Activated naive CD8-positive, alpha-beta T cell treated with anti-CD3 and anti-CD28 coated beads for 36 hours (primary cell): ENCODE measurements at regions not wholly inside any gene's neighbourhood (a gene's known extent, or its start where the extent isn't known, plus 50 kb on each side); places are given as distances from the start of the nearest gene placed in this dataset.

ENCODE experiments used
- DNase-seq: peaks from one replicate; pipeline ENCODE4 v3.0.0; 2021
- H3K27ac Mint-ChIP-seq: one replicate; pipeline ENCODE4 v1.8.0; 2022; ENCODE audit warnings: mild to moderate bottlenecking, moderate library complexity, mixed read lengths
- H3K27me3 Mint-ChIP-seq: one replicate; pipeline ENCODE4 v1.8.0; 2022; ENCODE audit warnings: mild to moderate bottlenecking, mixed read lengths
- H3K36me3 Mint-ChIP-seq: one replicate; pipeline ENCODE4 v1.8.0; 2021; ENCODE audit warnings: mild to moderate bottlenecking, mixed read lengths
- H3K4me1 Mint-ChIP-seq: one replicate; pipeline ENCODE4 v1.8.0; 2021; ENCODE audit warnings: mixed read lengths
- H3K4me3 Mint-ChIP-seq: one replicate; pipeline ENCODE4 v1.8.0; 2022; ENCODE audit warnings: mild to moderate bottlenecking, moderate library complexity, mixed read lengths
- H3K9me3 Mint-ChIP-seq: one replicate; pipeline ENCODE4 v1.8.0; 2022; ENCODE audit warnings: mixed read lengths

GRCh38 chr6:120108061-120108795 lies 758.7 kb upstream of the MAN1A1 start:
- Mint-ChIP-seq H3K36me3 (no peaks in the 10 kb centered on the region), H3K4me3 (no peak overlapping the region), H3K27ac (no peak overlapping the region), H3K4me1 (no peaks in the 10 kb centered on the region), H3K9me3 (peaks cover 2% of the 10 kb centered on the region), H3K27me3 (no peaks in the 10 kb centered on the region)
- DNase-seq, result no peak

GRCh38 chr6:120103618-120104017 lies 754.1 kb upstream of the MAN1A1 start:
- Mint-ChIP-seq H3K9me3 (no peaks in the 10 kb centered on the region), H3K27me3 (no peaks in the 10 kb centered on the region), H3K4me1 (no peaks in the 10 kb centered on the region), H3K27ac (no peak overlapping the region), H3K4me3 (no peak overlapping the region), H3K36me3 (no peaks in the 10 kb centered on the region)
- DNase-seq, result no peak

GRCh38 chr6:120096696-120097260 lies 747.2 kb upstream of the MAN1A1 start:
- Mint-ChIP-seq H3K4me3 (no peak overlapping the region), H3K36me3 (no peaks in the 10 kb centered on the region), H3K27me3 (no peaks in the 10 kb centered on the region), H3K27ac (no peak overlapping the region), H3K9me3 (no peaks in the 10 kb centered on the region), H3K4me1 (no peaks in the 10 kb centered on the region)
- DNase-seq, result no peak

GRCh38 chr6:120083186-120083585 lies 733.6 kb upstream of the MAN1A1 start:
- no peaks in the 10 kb centered on the region for H3K36me3 Mint-ChIP-seq
- H3K27ac Mint-ChIP-seq, result no peak overlapping the region
- no peaks in the 10 kb centered on the region for H3K27me3 Mint-ChIP-seq
- H3K4me1 Mint-ChIP-seq, result no peaks in the 10 kb centered on the region
- DNase-seq, result no peak
- no peaks in the 10 kb centered on the region for H3K9me3 Mint-ChIP-seq
- H3K4me3 Mint-ChIP-seq, result no peak overlapping the region

GRCh38 chr6:120077489-120077888 lies 727.9 kb upstream of the MAN1A1 start:
- H3K36me3 Mint-ChIP-seq, result no peaks in the 10 kb centered on the region
- no peaks in the 10 kb centered on the region for H3K9me3 Mint-ChIP-seq
- no peaks in the 10 kb centered on the region for H3K4me1 Mint-ChIP-seq
- no peak overlapping the region for H3K27ac Mint-ChIP-seq
- H3K27me3 Mint-ChIP-seq, result no peaks in the 10 kb centered on the region
- no peak for DNase-seq
- no peak overlapping the region for H3K4me3 Mint-ChIP-seq

GRCh38 chr6:120058410-120058809 lies 708.8 kb upstream of the MAN1A1 start:
- Mint-ChIP-seq H3K27me3 (no peaks in the 10 kb centered on the region), H3K4me3 (no peak overlapping the region), H3K4me1 (no peaks in the 10 kb centered on the region), H3K9me3 (peaks cover 7% of the 10 kb centered on the region), H3K36me3 (no peaks in the 10 kb centered on the region), H3K27ac (no peak overlapping the region)
- no peak for DNase-seq

GRCh38 chr6:120056085-120056484 lies 706.5 kb upstream of the MAN1A1 start:
- H3K27ac Mint-ChIP-seq, result no peak overlapping the region
- H3K4me3 Mint-ChIP-seq, result no peak overlapping the region
- H3K27me3 Mint-ChIP-seq, result no peaks in the 10 kb centered on the region
- H3K4me1 Mint-ChIP-seq, result no peaks in the 10 kb centered on the region
- H3K36me3 Mint-ChIP-seq, result no peaks in the 10 kb centered on the region
- no peak for DNase-seq
- peaks cover 5% of the 10 kb centered on the region for H3K9me3 Mint-ChIP-seq

- peaks cover 5% of the 10 kb centered on the region for H3K9me3 Mint-ChIP-seq
- H3K27me3 Mint-ChIP-seq, result no peaks in the 10 kb centered on the region
- H3K4me1 Mint-ChIP-seq, result no peaks in the 10 kb centered on the region
- no peak overlapping the region for H3K27ac Mint-ChIP-seq
- no peaks in the 10 kb centered on the region for H3K36me3 Mint-ChIP-seq
- no peak overlapping the region for H3K4me3 Mint-ChIP-seq
- no peak for DNase-seq
Measured at GRCh38 chr6:120055071-120055470, 705.5 kb upstream of the MAN1A1 start.

GRCh38 chr6:120039664-120040063 lies 690.1 kb upstream of the MAN1A1 start:
- no peak for DNase-seq
- Mint-ChIP-seq H3K27ac (no peak overlapping the region), H3K36me3 (no peaks in the 10 kb centered on the region), H3K4me3 (no peak overlapping the region), H3K4me1 (no peaks in the 10 kb centered on the region), H3K9me3 (no peaks in the 10 kb centered on the region), H3K27me3 (peaks cover 3% of the 10 kb centered on the region)

- Mint-ChIP-seq H3K9me3 (no peaks in the 10 kb centered on the region), H3K4me3 (no peak overlapping the region), H3K27me3 (no peaks in the 10 kb centered on the region), H3K36me3 (no peaks in the 10 kb centered on the region), H3K4me1 (no peaks in the 10 kb centered on the region), H3K27ac (no peak overlapping the region)
- no peak for DNase-seq
Measured at GRCh38 chr6:120031837-120032236, 682.3 kb upstream of the MAN1A1 start.

- Mint-ChIP-seq H3K27me3 (peaks cover 4% of the 10 kb centered on the region), H3K9me3 (no peaks in the 10 kb centered on the region), H3K4me3 (no peak overlapping the region), H3K27ac (no peak overlapping the region), H3K4me1 (no peaks in the 10 kb centered on the region), H3K36me3 (no peaks in the 10 kb centered on the region)
- DNase-seq, result no peak
Measured at GRCh38 chr6:120026791-120027190, 677.2 kb upstream of the MAN1A1 start.

GRCh38 chr6:120010075-120010474 lies 660.5 kb upstream of the MAN1A1 start:
- no peak for DNase-seq
- Mint-ChIP-seq H3K4me3 (no peak overlapping the region), H3K4me1 (no peaks in the 10 kb centered on the region), H3K27me3 (no peaks in the 10 kb centered on the region), H3K36me3 (no peaks in the 10 kb centered on the region), H3K9me3 (peaks cover 3% of the 10 kb centered on the region), H3K27ac (no peak overlapping the region)

- no peaks in the 10 kb centered on the region for H3K27me3 Mint-ChIP-seq
Measured at GRCh38 chr6:120005292-120005976, 655.9 kb upstream of the MAN1A1 start.

GRCh38 chr6:119986934-119987549 lies 637.5 kb upstream of the MAN1A1 start:
- H3K27me3 Mint-ChIP-seq, result no peaks in the 10 kb centered on the region
- no peak overlapping the region for H3K27ac Mint-ChIP-seq
- no peak overlapping the region for H3K4me3 Mint-ChIP-seq
- no peaks in the 10 kb centered on the region for H3K9me3 Mint-ChIP-seq
- no peaks in the 10 kb centered on the region for H3K4me1 Mint-ChIP-seq
- DNase-seq, result no peak
- H3K36me3 Mint-ChIP-seq, result no peaks in the 10 kb centered on the region

More at GRCh38 chr6:120005292-120005976, 655.9 kb upstream of the MAN1A1 start:
- no peaks in the 10 kb centered on the region for H3K36me3 Mint-ChIP-seq
- H3K27ac Mint-ChIP-seq, result no peak overlapping the region
- peaks cover 3% of the 10 kb centered on the region for H3K9me3 Mint-ChIP-seq
- H3K4me1 Mint-ChIP-seq, result no peaks in the 10 kb centered on the region
- DNase-seq, result no peak
- H3K4me3 Mint-ChIP-seq, result no peak overlapping the region

GRCh38 chr6:119985952-119986736 lies 636.6 kb upstream of the MAN1A1 start:
- Mint-ChIP-seq H3K9me3 (no peaks in the 10 kb centered on the region), H3K27me3 (no peaks in the 10 kb centered on the region), H3K36me3 (no peaks in the 10 kb centered on the region), H3K27ac (no peak overlapping the region), H3K4me3 (no peak overlapping the region), H3K4me1 (no peaks in the 10 kb centered on the region)
- DNase-seq, result no peak
